ENCODE measurements at regions not wholly inside any gene's neighbourhood (a gene's known extent, or its start where the extent isn't known, plus 50 kb on each side); places are given as distances from the start of the nearest gene placed in this dataset.

DNA sequence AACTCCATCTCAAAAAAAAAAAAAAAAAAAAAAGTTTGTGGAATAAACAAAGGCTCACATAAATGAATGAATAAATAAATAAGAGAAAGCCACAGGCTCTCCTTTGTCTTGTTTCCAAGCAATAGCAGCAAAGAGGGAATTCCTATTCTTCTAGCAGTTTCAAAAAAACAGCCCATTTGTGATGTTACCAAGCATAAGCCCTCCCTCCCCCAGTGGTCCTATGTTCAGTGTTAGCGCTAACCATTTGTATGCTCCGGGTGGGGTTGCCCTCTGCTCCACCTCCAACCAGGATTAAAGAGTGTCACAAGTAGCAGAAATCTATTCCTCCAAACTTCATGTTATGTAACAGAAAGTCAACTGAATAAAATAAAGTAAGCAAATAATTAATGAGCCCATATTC, 1215.0 kb upstream of the TENM4 start:
- Histone ChIP-seq H2AFZ (ENCODE audit: low read length) (no peak overlapping the region), H3K79me2 (ENCODE audit: control insufficient read depth in 1 of 2, insufficient read depth in 2 of 2, low read length in 2 of 2) (no peaks in the 10 kb centered on the region), H3K4me3 (ENCODE audit: extremely low read depth in 1 of 4, insufficient read depth in 2 of 4, low read depth in 3 of 4, low read length in 4 of 4) (no peak overlapping the region), H2AK5ac (ENCODE audit: low read depth, low read length) (no peak overlapping the region), H4K91ac (replicated peaks; ENCODE audit: insufficient read length, low read length) (no peak overlapping the region), H3K9me3 (ENCODE audit: insufficient read depth in 2 of 2, low read depth in 1 of 2, low read length in 1 of 2) (no peaks in the 10 kb centered on the region), H3K23me2 (ENCODE audit: low read depth, low read length) (no peaks in the 10 kb centered on the region), H2BK120ac (replicated peaks; ENCODE audit: low read depth, low read length) (no peak overlapping the region), H3K14ac (ENCODE audit: insufficient read length) (no peak overlapping the region), H2BK5ac (ENCODE audit: low read depth, low read length) (no peak overlapping the region), H3K79me1 (ENCODE audit: low read depth, low read length) (no peaks in the 10 kb centered on the region), H2BK12ac (ENCODE audit: low read depth, low read length) (no peak overlapping the region), H3K4ac (replicated peaks; ENCODE audit: insufficient read length, low read depth, low read length) (no peak overlapping the region), H4K20me1 (replicated peaks in 1 of 2; ENCODE audit: control insufficient read depth in 1 of 2, insufficient read depth in 2 of 2, low read length in 2 of 2) (no peaks in the 10 kb centered on the region), H3K56ac (replicated peaks; ENCODE audit: insufficient read length, low read depth, low read length) (no peak overlapping the region), H3K4me2 (ENCODE audit: insufficient read depth in 1 of 2, low read depth in 2 of 2, low read length in 2 of 2) (no peak overlapping the region), H3K4me1 (replicated peaks in 1 of 4; ENCODE audit: control insufficient read depth in 3 of 4, insufficient read depth in 4 of 4, low read length in 3 of 4) (peaks cover 0 to 4% (median 2%) of the 10 kb centered on the region in 4 experiments; a peak in 3 of 7 replicates), H2BK15ac (ENCODE audit: low read length) (no peak overlapping the region), H4K5ac (ENCODE audit: insufficient read length, low read depth, low read length) (no peak overlapping the region), H3K23ac (ENCODE audit: insufficient read length) (no peak overlapping the region), H3K9ac (replicated peaks in 1 of 4; ENCODE audit: extremely low read depth in 1 of 4, low read depth in 3 of 4, low read length in 3 of 4) (no peak overlapping the region), H3K27me3 (replicated peaks in 1 of 4; ENCODE audit: control insufficient read depth in 3 of 4, extremely low read depth in 1 of 4, insufficient read depth in 3 of 4, low read length in 3 of 4) (no peaks in the 10 kb centered on the region), H2BK20ac (ENCODE audit: low read length) (no peak overlapping the region), H3K36me3 (ENCODE audit: control insufficient read depth in 2 of 4, insufficient read depth in 4 of 4, low read length in 3 of 4) (no peaks in the 10 kb centered on the region), H4K8ac (ENCODE audit: extremely low read depth, insufficient read depth, low read length) (no peak overlapping the region), H3K18ac (ENCODE audit: extremely low read depth, low read length) (no peak overlapping the region), H3K27ac (ENCODE audit: low read depth, low read length) (no peak overlapping the region)
- DNase-seq (ENCODE audit: low read depth in 1 of 2, low spot score in 2 of 2) (no peak), FAIRE-seq (no peak)
- 94% methylated on average over 2 of the region's 2 CpGs; no CpG with 5 or more reads in 1 of the 2 experiments for WGBS, 2 experiments (ENCODE audit: extremely low coverage in 1 of 2, insufficient coverage in 1 of 2, insufficient read length in 1 of 2, insufficient replicate concordance in 2 of 2, low coverage in 1 of 2, low lambda C conversion rate in 2 of 2, missing lambda C conversion rate in 1 of 2)
- CTCF ChIA-PET (ENCODE audit: partially characterized antibody), result no interaction called here
- TF ChIP-seq ZNF274 (IDR thresholded peaks at IDR 0.05; ENCODE audit: borderline replicate concordance, extremely low read depth, low read length) (no peak), RNF2 (IDR thresholded peaks at IDR 0.05; ENCODE audit: borderline replicate concordance, low read depth, low read length, missing control alignments, poor library complexity, severe bottlenecking) (no peak), TCF12 (IDR thresholded peaks at IDR 0.05; ENCODE audit: low read depth, low read length) (no peak), SP4 (IDR thresholded peaks at IDR 0.05; ENCODE audit: low read length) (no peak), CBX8 (IDR thresholded peaks at IDR 0.05; ENCODE audit: borderline replicate concordance, low read depth, low read length) (no peak), SAP30 (IDR thresholded peaks at IDR 0.05; ENCODE audit: insufficient read depth, insufficient replicate concordance, low read length) (no peak), POU5F1 (IDR thresholded peaks at IDR 0.05; ENCODE audit: low read depth, low read length) (no peak), CEBPB (IDR thresholded peaks at IDR 0.05; ENCODE audit: low read depth, low read length) (no peak)
- POLR2A ChIA-PET (ENCODE audit: partially characterized antibody), result no interaction called here

Measured in H1 (cell line).